Kidney (tissue), 13 donors: ENCODE measurements at regions not wholly inside any gene's neighbourhood (a gene's known extent, or its start where the extent isn't known, plus 50 kb on each side); places are given as distances from the start of the nearest gene placed in this dataset.

ENCODE experiments used
- DNase-seq, 5 donors: peaks; one replicate each; pipeline ENCODE4 v3.0.0-alpha.2; 2013 to 2020
- FAIRE-seq: peaks from 2 replicates; lab custom pipeline; 2012; peaks lifted over from hg19 to GRCh38; lab: Jason Lieb, UNC
- H3K27ac ChIP-seq, 2 donors: one replicate each; pipeline ENCODE4 v1.7.0; 2013; ENCODE audit warnings: low read depth in 2 of 2, low read length in 2 of 2, inconsistent platforms in 1 of 2
- H3K27me3 ChIP-seq: one replicate; pipeline ENCODE4 v1.7.1; 2013; ENCODE audit warnings: low read length, inconsistent platforms; ENCODE audit not compliant: control insufficient read depth, insufficient read depth
- H3K36me3 ChIP-seq, 3 donors: one replicate each; pipeline versions ENCODE4 v1.7.0 to v1.7.1; 2013; ENCODE audit warnings: low read length in 3 of 3, control low read depth in 1 of 3, inconsistent platforms in 1 of 3; ENCODE audit not compliant: insufficient read depth in 3 of 3, control insufficient read depth in 2 of 3
- H3K4me1 ChIP-seq, 3 donors: one replicate each; pipeline versions ENCODE4 v1.7.0 to v1.7.1; 2013; ENCODE audit warnings: low read length in 3 of 3, inconsistent platforms in 1 of 3, low read depth in 1 of 3; ENCODE audit not compliant: control insufficient read depth in 2 of 3, insufficient read depth in 2 of 3
- H3K4me3 ChIP-seq, 3 donors: one replicate each; pipeline versions ENCODE4 v1.7.0 to v1.8.1; 2013; ENCODE audit warnings: low read length in 3 of 3, control low read depth in 1 of 3, inconsistent platforms in 1 of 3
- H3K9ac ChIP-seq, 3 donors: one replicate each; pipeline versions ENCODE4 v1.7.0 to v1.7.1; 2013; ENCODE audit warnings: low read length in 3 of 3, control low read depth in 1 of 3, inconsistent platforms in 1 of 3
- H3K9me3 ChIP-seq, 3 donors: one replicate each; pipeline versions ENCODE4 v1.7.0 to v1.7.1; 2013; ENCODE audit warnings: low read length in 3 of 3, control low read depth in 1 of 3, inconsistent platforms in 1 of 3; ENCODE audit not compliant: control insufficient read depth in 2 of 3, insufficient read depth in 1 of 3
- intact Hi-C: fragments of 100-400 bp; cut with DNase I; formaldehyde crosslinking; loops from one replicate; pipeline ENCODE4 v1.11.1; 2022
- TF ChIP-seq, protein P1 (sequence below): IDR thresholded peaks from 3 replicates; pipeline ENCODE4 v1.5.1; 2012; ENCODE audit warnings: mild to moderate bottlenecking, moderate library complexity, borderline replicate concordance; ENCODE audit not compliant: insufficient read depth; ENCODE audit errors: extremely low read depth
- donor health status: control.
- donor health status: control.
- donor health status: control.
- donor health status: control.
- donor health status: control.
- donor health status: DM: yes; HTN: yes; CAD: no.
- donor health status: Normal renal cell carcinoma (clear cell type).

DNA sequence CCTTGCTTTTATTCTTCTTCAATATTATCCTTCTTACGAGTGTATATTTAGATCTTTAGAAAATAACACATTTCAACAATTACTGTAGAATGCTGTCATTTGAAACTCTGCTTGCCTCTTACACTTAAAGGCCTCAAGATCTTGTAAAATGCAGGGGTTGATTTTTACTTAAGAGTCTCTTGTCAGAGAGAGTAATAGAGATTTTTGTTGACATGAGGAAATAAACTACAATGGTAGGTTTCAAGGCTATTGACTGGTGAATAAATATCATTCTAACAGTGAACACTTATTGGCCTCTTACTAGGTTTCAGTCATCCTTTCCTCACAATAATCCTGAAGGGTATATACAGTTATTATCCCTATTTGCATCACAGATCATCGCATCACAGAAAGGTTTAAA is 344.6 kb downstream of the GBE1 start:
- Histone ChIP-seq H3K9ac (no peak overlapping the region), H3K27me3 (no peaks in the 10 kb centered on the region), H3K36me3 (no peaks in the 10 kb centered on the region), H3K27ac (no peak overlapping the region), H3K4me3 (no peak overlapping the region), H3K9me3 (no peaks in the 10 kb centered on the region), H3K4me1 (no peaks in the 10 kb centered on the region)
- DNase-seq (no peak), FAIRE-seq (no peak)
- intact Hi-C loops, result no loop called here
- TF ChIP-seq, protein P1, sequence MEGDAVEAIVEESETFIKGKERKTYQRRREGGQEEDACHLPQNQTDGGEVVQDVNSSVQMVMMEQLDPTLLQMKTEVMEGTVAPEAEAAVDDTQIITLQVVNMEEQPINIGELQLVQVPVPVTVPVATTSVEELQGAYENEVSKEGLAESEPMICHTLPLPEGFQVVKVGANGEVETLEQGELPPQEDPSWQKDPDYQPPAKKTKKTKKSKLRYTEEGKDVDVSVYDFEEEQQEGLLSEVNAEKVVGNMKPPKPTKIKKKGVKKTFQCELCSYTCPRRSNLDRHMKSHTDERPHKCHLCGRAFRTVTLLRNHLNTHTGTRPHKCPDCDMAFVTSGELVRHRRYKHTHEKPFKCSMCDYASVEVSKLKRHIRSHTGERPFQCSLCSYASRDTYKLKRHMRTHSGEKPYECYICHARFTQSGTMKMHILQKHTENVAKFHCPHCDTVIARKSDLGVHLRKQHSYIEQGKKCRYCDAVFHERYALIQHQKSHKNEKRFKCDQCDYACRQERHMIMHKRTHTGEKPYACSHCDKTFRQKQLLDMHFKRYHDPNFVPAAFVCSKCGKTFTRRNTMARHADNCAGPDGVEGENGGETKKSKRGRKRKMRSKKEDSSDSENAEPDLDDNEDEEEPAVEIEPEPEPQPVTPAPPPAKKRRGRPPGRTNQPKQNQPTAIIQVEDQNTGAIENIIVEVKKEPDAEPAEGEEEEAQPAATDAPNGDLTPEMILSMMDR, result no peak

DNA sequence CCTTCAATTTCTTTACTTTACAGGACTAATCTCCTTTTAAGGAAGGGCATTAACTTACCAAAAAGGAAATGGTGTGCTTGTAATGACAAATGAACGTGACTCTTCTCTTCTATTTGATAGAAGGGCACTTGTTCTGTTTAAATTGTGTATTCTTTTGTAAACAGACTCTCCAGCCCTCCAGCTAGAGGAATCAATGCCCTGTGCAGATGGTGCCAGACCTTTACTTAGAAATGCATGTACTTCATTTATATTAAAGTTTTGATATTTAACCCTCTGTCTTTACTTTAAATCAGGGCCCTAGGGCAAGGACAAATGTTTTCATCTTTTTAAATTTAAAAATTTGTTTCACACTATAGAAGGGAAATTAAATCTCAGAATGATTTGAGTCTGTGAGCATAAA is 355.1 kb downstream of the GBE1 start:
- no peaks in the 10 kb centered on the region for H3K36me3 ChIP-seq

DNA sequence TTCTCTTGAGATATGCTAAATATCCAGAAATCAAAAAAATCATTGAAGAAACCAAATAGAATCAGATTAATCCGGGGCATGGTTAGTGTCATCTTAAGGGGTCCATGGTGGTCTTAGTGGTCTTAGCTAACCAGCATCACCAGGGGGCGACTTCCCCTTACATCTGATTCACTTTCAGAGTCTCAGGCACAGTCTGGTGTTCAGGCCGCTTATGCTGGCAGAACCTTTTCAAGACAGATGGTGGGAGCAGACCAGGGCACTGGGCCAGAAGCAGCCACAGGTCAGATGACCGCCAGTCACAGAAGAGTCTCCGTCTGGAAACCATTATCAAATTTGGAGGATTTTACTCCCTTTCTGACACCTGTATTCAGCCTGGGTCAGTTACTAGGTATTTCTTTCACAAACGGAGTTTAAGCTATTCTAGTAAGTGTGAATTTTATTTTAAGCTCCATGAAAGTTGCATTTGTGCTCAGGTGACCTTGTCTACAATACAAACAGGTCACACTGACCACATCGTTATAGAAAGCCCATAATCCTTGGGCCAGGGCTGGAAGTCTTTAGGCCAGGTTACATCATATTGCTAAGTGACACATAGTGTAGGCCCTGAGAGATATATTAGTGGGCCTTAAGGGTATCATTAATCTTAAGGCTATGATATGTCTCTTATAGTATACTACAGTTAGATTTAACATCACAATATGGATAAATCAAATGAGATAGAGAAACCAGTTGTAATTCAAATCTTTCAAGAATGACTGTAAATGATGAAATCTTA is 365.5 kb downstream of the GBE1 start:
- Histone ChIP-seq H3K27ac (no peak overlapping the region), H3K9me3 (no peaks in the 10 kb centered on the region), H3K4me1 (no peaks in the 10 kb centered on the region), H3K4me3 (no peak overlapping the region), H3K36me3 (no peaks in the 10 kb centered on the region), H3K27me3 (no peaks in the 10 kb centered on the region), H3K9ac (no peak overlapping the region)
- TF ChIP-seq, protein P1, result no peak
- intact Hi-C loops, result no loop called here
- DNase-seq (no peak), FAIRE-seq (no peak)

More for the DNA sequence above, 355.1 kb downstream of the GBE1 start:
- FAIRE-seq (no peak), DNase-seq (no peak)
- Histone ChIP-seq H3K27ac (no peak overlapping the region), H3K9ac (no peak overlapping the region), H3K27me3 (no peaks in the 10 kb centered on the region), H3K4me1 (no peaks in the 10 kb centered on the region), H3K9me3 (no peaks in the 10 kb centered on the region), H3K4me3 (no peak overlapping the region)
- TF ChIP-seq, protein P1, result no peak
- intact Hi-C loops, result no loop called here
